ENCODE measurements at regions not wholly inside any gene's neighbourhood (a gene's known extent, or its start where the extent isn't known, plus 50 kb on each side); places are given as distances from the start of the nearest gene placed in this dataset.

GRCh38 chr20:22663528-22664025 is 79.2 kb upstream of the FOXA2 start:
- 47% methylated on average over 4 of the region's 4 CpGs for WGBS
- Histone ChIP-seq H3K9me3 (ENCODE audit: control insufficient read depth in 4 of 4, low read length in 3 of 4) (peaks cover 0 to 6% (median 3%) of the 10 kb centered on the region in 4 donors), H3K9ac (ENCODE audit: low read depth in 1 of 2, low read length in 2 of 2) (no peak overlapping the region), H3K4me3 (ENCODE audit: low read depth in 1 of 3, low read length in 3 of 3) (no peak overlapping the region), H3K4me1 (ENCODE audit: control insufficient read depth in 4 of 4, insufficient read depth in 4 of 4, low read length in 3 of 4) (no peaks in the 10 kb centered on the region), H3K27ac (ENCODE audit: low read depth in 1 of 2, low read length in 2 of 2) (no peak overlapping the region), H3K36me3 (ENCODE audit: control insufficient read depth in 4 of 4, insufficient read depth in 3 of 4, low read depth in 1 of 4, low read length in 3 of 4) (no peaks in the 10 kb centered on the region), H3K27me3 (ENCODE audit: control insufficient read depth in 4 of 4, insufficient read depth in 4 of 4, low read length in 3 of 4) (peaks cover 0 to 2% (median 0%) of the 10 kb centered on the region in 4 donors)
- no peak for DNase-seq (ENCODE audit: low spot score)
- TF ChIP-seq GABPA (IDR thresholded peaks at IDR 0.05 in 1 of 2, conservative IDR thresholded peaks at IDR 0.05 in 1 of 2) = no peak
- TF ChIP-seq, protein P1, sequence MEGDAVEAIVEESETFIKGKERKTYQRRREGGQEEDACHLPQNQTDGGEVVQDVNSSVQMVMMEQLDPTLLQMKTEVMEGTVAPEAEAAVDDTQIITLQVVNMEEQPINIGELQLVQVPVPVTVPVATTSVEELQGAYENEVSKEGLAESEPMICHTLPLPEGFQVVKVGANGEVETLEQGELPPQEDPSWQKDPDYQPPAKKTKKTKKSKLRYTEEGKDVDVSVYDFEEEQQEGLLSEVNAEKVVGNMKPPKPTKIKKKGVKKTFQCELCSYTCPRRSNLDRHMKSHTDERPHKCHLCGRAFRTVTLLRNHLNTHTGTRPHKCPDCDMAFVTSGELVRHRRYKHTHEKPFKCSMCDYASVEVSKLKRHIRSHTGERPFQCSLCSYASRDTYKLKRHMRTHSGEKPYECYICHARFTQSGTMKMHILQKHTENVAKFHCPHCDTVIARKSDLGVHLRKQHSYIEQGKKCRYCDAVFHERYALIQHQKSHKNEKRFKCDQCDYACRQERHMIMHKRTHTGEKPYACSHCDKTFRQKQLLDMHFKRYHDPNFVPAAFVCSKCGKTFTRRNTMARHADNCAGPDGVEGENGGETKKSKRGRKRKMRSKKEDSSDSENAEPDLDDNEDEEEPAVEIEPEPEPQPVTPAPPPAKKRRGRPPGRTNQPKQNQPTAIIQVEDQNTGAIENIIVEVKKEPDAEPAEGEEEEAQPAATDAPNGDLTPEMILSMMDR (IDR thresholded peaks at IDR 0.05; ENCODE audit: low read depth, low read length, missing input control) = no peak
- TF ChIP-seq HNF4G (IDR thresholded peaks at IDR 0.05) = no peak
- TF ChIP-seq MAX (IDR thresholded peaks at IDR 0.05) = no peak
- no peak for TF ChIP-seq FOXA1 (IDR thresholded peaks at IDR 0.05)
- no peak for TF ChIP-seq NR2F2 (IDR thresholded peaks at IDR 0.05)
- TF ChIP-seq, protein P2, sequence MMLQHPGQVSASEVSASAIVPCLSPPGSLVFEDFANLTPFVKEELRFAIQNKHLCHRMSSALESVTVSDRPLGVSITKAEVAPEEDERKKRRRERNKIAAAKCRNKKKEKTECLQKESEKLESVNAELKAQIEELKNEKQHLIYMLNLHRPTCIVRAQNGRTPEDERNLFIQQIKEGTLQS (IDR thresholded peaks at IDR 0.05) = no peak
- TF ChIP-seq, protein P3, sequence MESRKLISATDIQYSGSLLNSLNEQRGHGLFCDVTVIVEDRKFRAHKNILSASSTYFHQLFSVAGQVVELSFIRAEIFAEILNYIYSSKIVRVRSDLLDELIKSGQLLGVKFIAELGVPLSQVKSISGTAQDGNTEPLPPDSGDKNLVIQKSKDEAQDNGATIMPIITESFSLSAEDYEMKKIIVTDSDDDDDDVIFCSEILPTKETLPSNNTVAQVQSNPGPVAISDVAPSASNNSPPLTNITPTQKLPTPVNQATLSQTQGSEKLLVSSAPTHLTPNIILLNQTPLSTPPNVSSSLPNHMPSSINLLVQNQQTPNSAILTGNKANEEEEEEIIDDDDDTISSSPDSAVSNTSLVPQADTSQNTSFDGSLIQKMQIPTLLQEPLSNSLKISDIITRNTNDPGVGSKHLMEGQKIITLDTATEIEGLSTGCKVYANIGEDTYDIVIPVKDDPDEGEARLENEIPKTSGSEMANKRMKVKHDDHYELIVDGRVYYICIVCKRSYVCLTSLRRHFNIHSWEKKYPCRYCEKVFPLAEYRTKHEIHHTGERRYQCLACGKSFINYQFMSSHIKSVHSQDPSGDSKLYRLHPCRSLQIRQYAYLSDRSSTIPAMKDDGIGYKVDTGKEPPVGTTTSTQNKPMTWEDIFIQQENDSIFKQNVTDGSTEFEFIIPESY (IDR thresholded peaks at IDR 0.05) = no peak
- no peak for TF ChIP-seq REST (IDR thresholded peaks at IDR 0.05)
- TF ChIP-seq YY1 (IDR thresholded peaks at IDR 0.05) = no peak
- no peak for TF ChIP-seq RXRA (IDR thresholded peaks at IDR 0.05)
- no peak for TF ChIP-seq EGR1 (IDR thresholded peaks at IDR 0.05; ENCODE audit: low read depth in 2 of 2)
- TF ChIP-seq JUND (IDR thresholded peaks at IDR 0.05) = no peak
- TF ChIP-seq HNF4A (conservative IDR thresholded peaks at IDR 0.05) = no peak
- no peak for TF ChIP-seq SP1 (IDR thresholded peaks at IDR 0.05)
- TF ChIP-seq FOXA2 (IDR thresholded peaks at IDR 0.05) = no peak
- TF ChIP-seq RAD21 (IDR thresholded peaks at IDR 0.05) = no peak
- no peak for TF ChIP-seq TAF1 (conservative IDR thresholded peaks at IDR 0.05)
